ENCODE measurements at regions not wholly inside any gene's neighbourhood (a gene's known extent, or its start where the extent isn't known, plus 50 kb on each side); places are given as distances from the start of the nearest gene placed in this dataset.

- TF ChIP-seq, protein P1, sequence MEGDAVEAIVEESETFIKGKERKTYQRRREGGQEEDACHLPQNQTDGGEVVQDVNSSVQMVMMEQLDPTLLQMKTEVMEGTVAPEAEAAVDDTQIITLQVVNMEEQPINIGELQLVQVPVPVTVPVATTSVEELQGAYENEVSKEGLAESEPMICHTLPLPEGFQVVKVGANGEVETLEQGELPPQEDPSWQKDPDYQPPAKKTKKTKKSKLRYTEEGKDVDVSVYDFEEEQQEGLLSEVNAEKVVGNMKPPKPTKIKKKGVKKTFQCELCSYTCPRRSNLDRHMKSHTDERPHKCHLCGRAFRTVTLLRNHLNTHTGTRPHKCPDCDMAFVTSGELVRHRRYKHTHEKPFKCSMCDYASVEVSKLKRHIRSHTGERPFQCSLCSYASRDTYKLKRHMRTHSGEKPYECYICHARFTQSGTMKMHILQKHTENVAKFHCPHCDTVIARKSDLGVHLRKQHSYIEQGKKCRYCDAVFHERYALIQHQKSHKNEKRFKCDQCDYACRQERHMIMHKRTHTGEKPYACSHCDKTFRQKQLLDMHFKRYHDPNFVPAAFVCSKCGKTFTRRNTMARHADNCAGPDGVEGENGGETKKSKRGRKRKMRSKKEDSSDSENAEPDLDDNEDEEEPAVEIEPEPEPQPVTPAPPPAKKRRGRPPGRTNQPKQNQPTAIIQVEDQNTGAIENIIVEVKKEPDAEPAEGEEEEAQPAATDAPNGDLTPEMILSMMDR (IDR thresholded peaks at IDR 0.05; ENCODE audit: low read depth, low read length), result no peak
- TF ChIP-seq MAX (IDR thresholded peaks at IDR 0.05; ENCODE audit: low read depth, low read length) (no peak), POLR2A (IDR thresholded peaks at IDR 0.05; ENCODE audit: extremely low read depth, insufficient read length) (no peak), MYC (IDR thresholded peaks at IDR 0.05; ENCODE audit: low read depth, low read length) (no peak)
These were observed 893.9 kb downstream of the CCSER2 start for GRCh38 chr10:85222300-85222699.
